ENCODE measurements at regions not wholly inside any gene's neighbourhood (a gene's known extent, or its start where the extent isn't known, plus 50 kb on each side); places are given as distances from the start of the nearest gene placed in this dataset.

DNA sequence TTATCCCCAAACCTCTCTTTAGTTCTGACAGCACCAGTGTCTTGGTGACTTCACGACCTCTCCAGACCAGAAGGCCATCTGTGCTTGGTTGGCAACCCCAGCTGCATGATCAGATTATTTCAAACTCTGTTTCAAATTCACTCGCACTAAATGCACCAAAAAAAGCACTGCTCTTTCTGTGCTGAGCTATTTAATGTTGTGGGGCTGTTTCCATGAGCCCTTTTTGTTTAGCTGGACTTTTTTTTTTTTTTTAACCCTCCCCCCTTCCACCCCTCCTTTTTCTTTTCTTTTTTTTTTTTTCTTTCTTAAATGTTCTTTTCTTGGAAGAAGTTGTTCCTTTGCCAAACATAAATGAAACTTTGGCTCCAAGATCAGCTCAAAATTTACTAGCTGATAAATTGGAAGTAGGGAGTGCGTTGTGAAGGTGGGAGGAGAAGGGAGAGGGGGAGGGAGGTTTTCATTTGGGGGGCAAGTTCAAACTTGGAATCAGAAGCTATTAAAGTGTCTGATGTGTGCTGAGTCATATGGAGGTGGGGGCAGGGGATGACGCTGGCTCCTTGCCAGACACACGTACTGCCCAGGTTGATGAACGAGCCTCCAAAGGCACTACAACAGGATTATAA is 543.0 kb upstream of the TNP1 start:
- peak; percentile 73 for DNase-seq

- no peak for DNase-seq
Measured at GRCh38 chr2:217402144-217402543, 542.3 kb upstream of the TNP1 start.

- DNase-seq = no peak
Measured at GRCh38 chr2:217399291-217399690, 539.4 kb upstream of the TNP1 start.

DNA sequence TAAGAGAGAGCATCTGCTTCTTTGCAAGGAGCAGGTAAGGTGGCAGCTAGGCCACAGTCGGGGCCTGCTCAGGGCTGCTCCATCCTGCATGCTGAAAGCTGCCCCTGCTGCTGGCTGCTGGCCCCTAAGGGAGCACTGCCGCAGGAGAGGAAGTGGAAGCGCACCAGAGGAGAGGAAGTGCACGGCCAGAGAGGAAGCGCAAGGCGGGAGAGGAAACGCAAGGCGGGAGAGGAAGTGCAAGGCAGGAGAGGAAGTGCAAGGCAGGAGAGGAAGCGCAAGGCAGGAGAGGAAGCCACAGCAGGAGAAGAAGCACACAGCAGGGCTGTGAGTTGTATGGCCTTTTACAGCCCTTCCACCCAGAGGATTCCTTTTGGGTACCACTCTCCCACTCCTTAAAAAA is 539.0 kb upstream of the TNP1 start:
- DNase-seq = no peak

DNA sequence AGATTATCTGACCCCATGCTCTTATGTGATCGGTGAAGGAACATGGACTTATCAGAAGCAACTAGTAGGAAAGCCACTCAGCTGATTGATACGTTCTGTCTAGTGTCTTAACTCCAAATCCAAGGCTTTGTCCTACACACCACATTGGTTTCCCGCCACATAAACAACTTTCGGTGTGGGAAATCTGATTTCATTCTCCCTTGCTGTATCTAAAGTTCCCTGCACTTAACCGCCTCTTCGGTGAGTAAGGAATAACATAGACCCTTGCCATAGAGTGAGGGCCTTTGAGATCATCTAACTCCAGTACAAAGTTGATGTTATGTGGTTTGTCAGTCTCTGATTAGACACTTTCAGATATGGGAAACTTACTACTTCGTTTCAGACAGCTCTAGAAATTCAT is 538.2 kb upstream of the TNP1 start:
- no peak for DNase-seq

- DNase-seq = no peak
Measured at GRCh38 chr2:217396586-217396985, 536.7 kb upstream of the TNP1 start.

DNA sequence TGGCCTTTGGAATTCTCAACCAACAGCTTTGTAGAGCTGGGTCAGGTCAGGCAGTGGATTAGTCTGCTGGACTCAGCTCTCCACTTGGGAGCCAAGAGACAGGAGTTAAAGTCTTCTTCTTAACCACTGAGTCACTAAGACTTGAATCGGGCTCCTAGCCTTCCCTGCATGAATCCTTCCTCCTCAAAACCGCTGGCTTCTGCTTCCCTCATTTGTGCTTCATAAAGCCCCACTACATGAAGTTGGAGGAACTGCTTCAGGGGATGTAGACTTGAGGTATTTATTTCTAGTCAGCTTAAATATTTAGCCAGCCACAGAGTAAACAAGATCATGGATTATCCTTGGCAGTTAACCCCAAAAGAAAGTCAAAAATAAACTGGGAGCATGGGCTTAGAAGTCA is 536.3 kb upstream of the TNP1 start:
- no peak for DNase-seq

- DNase-seq = no peak
Measured at GRCh38 chr2:217394510-217395351, 534.9 kb upstream of the TNP1 start.

- no peak for DNase-seq
Measured at GRCh38 chr2:217393585-217394032, 533.7 kb upstream of the TNP1 start.

- DNase-seq = no peak
Measured at GRCh38 chr2:217392930-217393584, 533.2 kb upstream of the TNP1 start.

DNA sequence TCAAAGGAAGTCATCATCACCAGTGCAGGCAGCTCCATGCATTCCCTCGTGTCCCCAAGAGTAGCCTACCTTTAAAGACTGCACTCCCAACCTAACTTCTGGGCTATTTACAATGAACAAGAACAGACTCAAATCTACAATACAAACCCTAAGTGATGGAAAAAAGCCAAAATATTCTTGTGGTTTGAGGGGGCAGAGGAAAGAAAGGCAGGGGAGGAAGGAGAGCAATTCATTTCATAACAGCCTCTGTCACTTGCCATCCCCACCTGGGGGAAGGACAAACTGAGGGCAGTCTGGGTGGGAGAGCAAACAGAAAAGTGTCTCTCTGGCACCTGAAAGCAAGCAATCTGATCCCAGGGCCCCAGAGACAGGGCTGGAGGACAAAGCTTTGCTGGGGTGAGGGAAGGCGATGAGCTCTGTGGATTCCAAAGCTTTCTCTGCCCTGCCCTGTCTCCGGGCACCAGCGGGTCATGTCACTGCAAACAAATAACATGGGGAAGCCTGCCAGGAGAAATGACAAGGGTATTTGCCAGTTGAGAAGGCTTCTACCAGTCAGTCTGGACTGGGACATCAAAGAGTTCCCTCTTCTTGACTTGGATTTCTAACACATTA is 528.0 kb upstream of the TNP1 start:
- peak; percentile 27 for DNase-seq

DNA sequence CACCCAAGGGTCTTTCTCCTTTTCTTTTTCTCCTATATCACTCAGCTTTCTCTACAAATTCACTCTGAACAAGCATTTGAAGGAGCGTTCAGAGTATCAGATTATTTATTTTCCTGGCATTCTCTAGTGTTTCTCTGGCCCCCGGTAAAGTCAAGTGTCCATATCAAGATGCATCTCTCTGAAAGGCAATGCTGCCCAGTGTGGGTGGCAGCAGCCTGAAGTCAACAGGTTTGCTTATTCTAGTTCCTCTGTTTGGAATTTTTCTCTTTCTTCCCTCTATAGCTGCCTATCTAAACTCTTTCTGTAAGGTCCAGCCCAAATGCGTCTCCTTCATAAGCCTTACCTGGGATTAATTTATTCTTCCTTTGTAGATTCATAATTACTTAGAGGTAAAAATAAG is 526.2 kb upstream of the TNP1 start:
- peak; percentile 78 for DNase-seq

GRCh38 chr2:217383620-217384019 is 523.8 kb upstream of the TNP1 start:
- no peak for DNase-seq

- DNase-seq = no peak
Measured at GRCh38 chr2:217382794-217383193, 522.9 kb upstream of the TNP1 start.

- DNase-seq = no peak
Measured at GRCh38 chr2:217379807-217380206, 519.9 kb upstream of the TNP1 start.

DNA sequence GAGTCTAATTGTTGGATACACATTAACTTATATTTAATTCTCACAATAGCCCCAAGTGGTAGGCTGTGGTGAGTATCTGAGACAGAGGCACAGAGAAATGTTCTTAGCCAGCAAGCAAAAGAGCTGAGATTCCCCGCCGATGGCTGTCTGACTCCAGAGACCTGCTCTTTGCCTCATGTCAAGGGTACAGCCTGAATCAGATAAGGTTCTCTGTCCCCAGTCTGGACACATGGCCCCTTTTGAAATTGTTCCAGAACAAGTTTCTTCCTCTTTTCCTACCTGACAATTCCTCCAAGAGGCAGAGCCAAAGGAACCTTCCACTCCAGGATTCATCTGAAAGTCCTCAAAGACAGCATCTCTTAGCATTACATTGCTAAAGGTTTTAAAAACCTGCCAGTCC is 512.9 kb upstream of the TNP1 start:
- no peak for DNase-seq

DNA sequence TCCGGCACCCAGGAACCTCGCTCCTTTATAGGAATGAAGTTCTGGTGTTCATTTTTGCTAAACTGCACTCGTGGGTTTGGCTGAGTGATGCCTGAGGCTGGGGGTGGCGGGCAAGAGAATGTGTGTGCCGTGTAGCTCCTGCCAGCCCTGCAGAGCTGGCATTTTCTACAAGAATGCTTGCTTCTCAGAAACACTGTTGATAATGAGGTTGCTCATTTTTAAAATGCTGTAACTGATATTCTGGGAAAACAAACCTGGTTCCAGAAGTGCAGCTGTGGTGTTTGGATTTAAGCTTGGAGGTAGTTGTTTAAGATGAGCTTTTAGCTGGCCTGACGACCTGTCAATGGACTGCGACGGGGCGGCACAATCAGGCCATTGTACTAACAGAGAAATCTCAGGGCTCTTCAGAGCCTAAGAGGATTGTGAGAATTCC is 511.9 kb upstream of the TNP1 start:
- peak; percentile 23 for DNase-seq

DNA sequence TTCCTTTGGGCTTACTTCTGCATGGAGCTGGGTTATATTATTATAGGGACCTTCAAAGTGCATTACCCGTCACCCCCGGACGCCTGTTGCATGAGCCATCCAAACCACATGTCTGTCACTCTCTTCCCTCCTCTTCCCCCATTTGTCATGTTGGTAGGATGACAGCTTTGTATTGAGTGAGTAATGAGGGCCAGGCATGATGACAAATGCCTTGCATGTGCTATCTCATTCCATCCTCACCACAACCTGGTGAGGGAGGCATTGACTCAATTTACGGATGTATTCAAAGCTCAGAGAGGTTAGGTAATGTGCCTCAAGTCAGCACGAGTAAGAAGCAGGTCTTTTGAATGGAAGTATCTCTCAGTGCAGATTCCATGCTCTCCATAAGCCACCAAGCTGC is 510.5 kb upstream of the TNP1 start:
- no peak for DNase-seq

DNA sequence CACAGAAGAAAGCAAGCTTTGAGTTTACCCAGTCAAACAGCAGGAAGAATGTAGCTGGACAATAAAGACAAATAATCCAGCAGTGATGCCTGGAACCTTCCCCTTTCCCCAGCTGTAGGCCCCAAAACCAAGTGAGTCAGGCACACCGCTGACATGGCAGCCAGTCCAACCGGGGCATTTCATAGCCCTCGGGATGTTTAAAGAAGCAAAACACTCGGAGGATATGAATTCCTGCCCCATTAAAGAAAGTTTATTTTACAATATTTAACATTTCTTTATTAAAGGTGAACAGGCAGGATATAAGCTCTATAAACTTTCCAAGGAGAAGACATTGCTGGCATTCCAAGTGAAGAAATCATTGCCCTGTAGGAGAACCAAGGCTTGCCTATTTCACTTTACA is 507.6 kb upstream of the TNP1 start:
- no peak for DNase-seq

DNA sequence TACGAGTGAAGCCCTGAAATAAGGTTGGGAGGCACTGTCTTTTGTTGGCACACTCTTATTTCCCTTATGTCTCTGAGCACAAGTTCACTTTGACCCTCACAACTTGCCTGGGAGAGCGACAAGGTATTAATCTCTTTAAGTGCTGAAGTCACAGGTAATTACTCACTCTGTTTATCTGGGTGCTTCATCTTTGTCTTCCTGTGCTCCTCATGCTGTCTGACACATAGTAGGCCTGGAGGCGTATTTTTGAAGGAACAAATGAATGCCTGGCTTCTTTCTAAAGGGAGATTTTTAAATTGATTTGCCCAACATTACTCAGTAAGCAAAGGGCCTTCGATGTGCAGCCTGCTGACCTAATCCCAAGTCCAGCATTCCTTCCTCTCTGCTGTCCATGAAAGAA is 507.1 kb upstream of the TNP1 start:
- DNase-seq = no peak

- no peak for DNase-seq
Measured at GRCh38 chr2:217366266-217366895, 506.5 kb upstream of the TNP1 start.

GRCh38 chr2:217365656-217366055 is 505.8 kb upstream of the TNP1 start:
- DNase-seq = no peak

DNA sequence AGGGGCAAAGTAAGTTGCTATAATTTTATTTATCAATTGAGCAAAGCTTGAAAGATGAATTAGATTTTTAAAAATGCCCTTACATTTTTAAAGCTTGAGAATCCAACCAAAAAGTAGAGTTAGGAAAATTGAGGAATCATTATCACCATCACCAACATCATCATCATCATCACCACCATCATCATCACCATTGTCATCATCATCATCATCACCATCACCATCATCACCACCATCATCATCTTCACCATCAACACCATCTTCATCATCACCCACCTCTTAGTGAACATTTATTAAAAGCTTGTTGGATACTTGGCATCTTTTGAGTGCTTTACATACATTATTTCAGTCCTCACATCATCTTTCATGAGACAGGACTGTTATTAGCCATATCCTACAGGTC is 504.4 kb upstream of the TNP1 start:
- no peak for DNase-seq

Measured in DMS79 treated with DMSO at 0.1 percent for 48 hours (cell line).